Activated naive CD4-positive, alpha-beta T cell treated with anti-CD3 and anti-CD28 coated beads, Interleukin-2, amount 50 U/mL, for 24 hours (primary cell): ENCODE measurements at regions not wholly inside any gene's neighbourhood (a gene's known extent, or its start where the extent isn't known, plus 50 kb on each side); places are given as distances from the start of the nearest gene placed in this dataset.
A peak's percentile ranks its signal among the peaks of the same experiment; 100 is the strongest.
"Not testable (repeated sequence)": the region's sequence is repeated elsewhere in the genome, so short reads cannot be mapped to it uniquely, and the experiment has no call there.

Experiments used
- H3K27ac Mint-ChIP-seq: one replicate; pipeline ENCODE4 v1.8.0; 2021; ENCODE audit warnings: mild to moderate bottlenecking, mixed read lengths
- H3K27me3 Mint-ChIP-seq: one replicate; pipeline ENCODE4 v1.8.0; 2021; ENCODE audit warnings: mixed read lengths
- H3K36me3 Mint-ChIP-seq: one replicate; pipeline ENCODE4 v1.8.0; 2021; ENCODE audit warnings: mixed read lengths
- H3K4me1 Mint-ChIP-seq: one replicate; pipeline ENCODE4 v1.8.0; 2021; ENCODE audit warnings: mixed read lengths
- H3K4me3 Mint-ChIP-seq: one replicate; pipeline ENCODE4 v1.8.0; 2021; ENCODE audit warnings: mild to moderate bottlenecking, mixed read lengths
- H3K9me3 Mint-ChIP-seq: one replicate; pipeline ENCODE4 v1.8.0; 2021; ENCODE audit warnings: mixed read lengths

DNA sequence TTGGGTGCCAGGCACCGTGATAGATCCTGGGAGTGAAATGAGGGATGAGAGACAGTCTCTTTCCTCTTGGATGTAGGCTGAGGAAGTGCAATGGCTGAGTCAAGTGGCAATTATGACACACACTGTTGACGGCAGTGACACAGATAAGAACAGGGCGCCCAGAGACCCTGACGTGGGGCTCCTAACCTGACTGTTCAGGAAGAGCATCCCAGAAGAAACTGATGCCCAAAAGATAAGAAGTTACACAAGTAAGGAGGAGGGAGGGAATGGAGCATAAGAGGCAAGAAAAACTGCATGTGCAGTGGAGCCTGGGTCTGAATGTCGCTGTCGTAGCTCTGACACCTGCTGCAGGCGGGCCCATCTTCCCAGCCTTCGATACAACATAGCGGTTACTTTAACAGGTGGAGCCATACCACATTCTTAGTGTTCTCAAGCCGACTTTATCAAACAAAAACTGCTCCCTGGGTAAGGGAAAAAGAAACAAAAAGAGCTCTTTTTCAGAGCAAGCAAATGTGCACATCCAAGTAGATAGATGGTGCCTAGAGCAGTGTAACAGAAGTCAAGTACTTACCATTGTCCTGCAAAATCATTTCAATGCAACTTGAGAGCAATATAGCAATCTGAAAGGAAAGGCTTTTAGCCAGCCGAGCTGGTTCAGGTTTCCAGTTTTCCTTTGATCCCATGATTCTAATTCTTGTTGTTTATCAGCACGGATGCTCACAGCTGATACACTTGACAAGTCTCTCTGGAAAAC lies 463.9 kb upstream of the JARID2 start:
- no peak overlapping the region for H3K27ac Mint-ChIP-seq
- peaks cover 14% of the 10 kb centered on the region for H3K4me1 Mint-ChIP-seq
- H3K4me3 Mint-ChIP-seq = no peak overlapping the region
- no peaks in the 10 kb centered on the region for H3K36me3 Mint-ChIP-seq
- no peaks in the 10 kb centered on the region for H3K9me3 Mint-ChIP-seq
- H3K27me3 Mint-ChIP-seq = no peaks in the 10 kb centered on the region

DNA sequence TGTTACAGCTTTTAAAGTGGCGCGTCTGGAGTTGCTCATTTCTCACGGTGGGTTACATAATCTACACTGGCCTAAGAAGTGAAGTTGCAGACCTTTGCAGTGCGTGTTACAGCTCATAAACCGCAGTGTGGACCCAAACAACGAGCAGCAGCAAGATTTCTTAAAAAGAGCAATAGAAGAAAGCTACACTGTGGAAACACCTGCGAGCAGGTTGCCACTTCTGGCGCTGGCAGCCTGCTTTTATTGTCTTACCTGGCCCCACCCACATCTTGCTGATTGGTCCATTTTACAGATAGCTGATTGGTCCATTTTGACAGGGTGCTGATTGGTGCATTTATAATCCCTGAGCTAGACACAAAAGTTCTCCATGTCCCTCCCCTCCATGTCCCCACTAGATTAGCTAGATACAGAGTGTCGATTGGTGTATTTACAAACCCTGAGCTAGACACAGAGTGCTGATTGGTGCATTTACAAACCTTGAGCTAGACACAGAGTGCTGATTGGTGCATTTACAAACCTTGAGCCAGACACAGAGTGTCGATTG lies 462.9 kb upstream of the JARID2 start:
- peaks cover 17% of the 10 kb centered on the region for H3K4me1 Mint-ChIP-seq
- not testable (repeated sequence) for H3K36me3 Mint-ChIP-seq, H3K4me3 Mint-ChIP-seq, H3K27ac Mint-ChIP-seq, H3K27me3 Mint-ChIP-seq, H3K9me3 Mint-ChIP-seq

DNA sequence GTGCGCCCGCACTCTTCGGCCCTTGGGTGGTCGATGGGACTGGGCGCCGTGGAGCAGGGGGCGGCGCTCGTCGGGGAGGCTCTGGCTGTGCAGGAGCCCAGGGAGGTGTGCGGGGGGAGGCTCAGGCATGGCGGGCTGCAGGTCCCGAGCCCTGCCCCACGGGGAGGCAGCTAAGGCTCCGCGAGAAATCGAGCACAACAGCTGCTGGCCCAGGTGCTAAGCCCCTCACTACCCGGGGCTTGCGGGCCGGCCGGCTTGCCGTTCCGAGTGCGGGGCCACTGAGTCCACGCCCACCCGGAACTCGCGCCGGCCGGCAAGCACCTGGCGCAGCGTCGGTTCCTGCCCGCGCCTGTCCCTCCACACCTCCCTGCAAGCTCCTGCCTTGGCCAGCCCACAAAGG lies 462.3 kb upstream of the JARID2 start:
- Mint-ChIP-seq H3K9me3 (no peaks in the 10 kb centered on the region), H3K4me3 (no peak overlapping the region), H3K36me3 (no peaks in the 10 kb centered on the region), H3K4me1 (peaks cover 17% of the 10 kb centered on the region), H3K27me3 (no peaks in the 10 kb centered on the region), H3K27ac (no peak overlapping the region)

DNA sequence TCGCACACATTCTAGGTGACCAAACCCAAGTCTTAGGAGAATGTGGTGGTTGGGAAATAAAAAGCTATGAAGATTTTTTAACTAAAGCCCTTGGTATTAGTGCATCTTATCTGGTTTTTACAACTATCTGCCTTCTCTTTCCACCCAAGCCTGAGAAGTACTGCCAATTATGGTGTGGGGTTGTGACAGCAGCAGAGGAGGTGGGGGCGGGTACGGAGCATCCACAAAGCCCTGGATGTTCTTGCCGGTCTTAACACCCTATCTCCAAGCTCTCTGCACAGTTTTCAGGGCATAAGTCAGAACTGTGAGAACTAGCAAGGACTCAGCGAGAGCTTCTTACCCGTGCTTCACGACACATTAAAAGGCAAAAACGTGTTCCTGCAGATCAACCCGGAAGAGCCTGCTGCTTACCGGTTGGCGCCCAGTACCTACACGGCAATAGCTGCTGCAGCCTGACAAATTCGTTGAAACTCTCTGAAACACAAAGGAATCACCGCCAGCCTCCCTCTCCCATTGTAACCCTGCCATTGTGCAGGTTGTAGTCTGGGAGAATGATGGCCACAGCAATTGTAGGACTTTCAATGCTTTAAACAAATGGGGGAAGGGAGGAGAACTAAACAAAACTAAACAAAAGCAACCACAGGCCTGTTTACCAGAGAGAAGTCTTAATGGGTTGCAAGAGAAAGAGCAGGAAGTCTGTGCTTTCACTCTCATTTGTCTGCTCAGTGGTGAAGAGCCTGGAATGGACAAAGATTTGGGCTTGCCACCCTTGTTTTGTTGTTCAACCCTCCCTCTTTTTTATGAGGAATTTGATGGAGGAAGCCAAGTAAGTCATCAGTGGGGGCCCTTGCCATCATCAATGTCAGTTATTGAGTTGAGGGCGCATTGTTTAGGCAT lies 461.0 kb upstream of the JARID2 start:
- Mint-ChIP-seq H3K4me1 (peaks cover 17% of the 10 kb centered on the region), H3K36me3 (no peaks in the 10 kb centered on the region), H3K9me3 (no peaks in the 10 kb centered on the region), H3K27me3 (no peaks in the 10 kb centered on the region), H3K27ac (peak overlapping the region; percentile 87), H3K4me3 (peak overlapping the region; percentile 67)

DNA sequence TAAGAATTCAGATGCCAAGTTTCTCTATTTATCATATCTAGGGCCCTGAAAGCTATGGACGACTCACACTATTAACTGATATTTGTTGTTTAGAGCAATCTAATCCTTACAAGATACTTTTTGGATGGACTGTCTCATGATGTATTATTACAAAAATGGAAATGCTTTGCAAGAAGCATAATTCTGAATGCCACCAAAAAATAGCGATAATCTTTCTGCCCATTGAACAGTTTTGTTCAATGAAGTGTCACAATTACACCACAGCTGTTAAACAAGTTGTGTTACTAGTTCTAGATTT lies 460.4 kb upstream of the JARID2 start:
- H3K9me3 Mint-ChIP-seq = no peaks in the 10 kb centered on the region
- H3K4me1 Mint-ChIP-seq = peaks cover 17% of the 10 kb centered on the region
- no peaks in the 10 kb centered on the region for H3K36me3 Mint-ChIP-seq
- no peaks in the 10 kb centered on the region for H3K27me3 Mint-ChIP-seq
- H3K4me3 Mint-ChIP-seq = no peak overlapping the region
- H3K27ac Mint-ChIP-seq = no peak overlapping the region

DNA sequence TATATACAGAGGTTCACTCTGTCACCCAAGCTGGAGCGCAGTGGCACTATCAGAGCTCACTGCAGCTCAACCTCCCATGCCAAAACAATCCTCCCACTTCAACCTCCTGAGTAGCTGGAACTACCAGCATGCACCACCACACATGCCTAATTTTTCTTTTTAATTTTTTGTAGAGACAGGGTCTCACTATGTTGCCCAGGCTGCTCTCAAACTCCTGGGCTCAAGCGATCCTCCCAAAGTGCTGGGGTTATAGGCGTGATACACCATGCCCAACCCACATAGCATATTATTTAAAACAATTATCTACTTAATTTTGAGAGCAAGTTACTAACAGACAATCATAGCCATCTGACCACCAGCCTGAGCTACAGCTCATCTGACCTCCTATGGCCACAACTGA lies 459.9 kb upstream of the JARID2 start:
- Mint-ChIP-seq H3K4me1 (peaks cover 17% of the 10 kb centered on the region), H3K4me3 (no peak overlapping the region), H3K27me3 (no peaks in the 10 kb centered on the region), H3K36me3 (no peaks in the 10 kb centered on the region), H3K27ac (no peak overlapping the region), H3K9me3 (no peaks in the 10 kb centered on the region)

DNA sequence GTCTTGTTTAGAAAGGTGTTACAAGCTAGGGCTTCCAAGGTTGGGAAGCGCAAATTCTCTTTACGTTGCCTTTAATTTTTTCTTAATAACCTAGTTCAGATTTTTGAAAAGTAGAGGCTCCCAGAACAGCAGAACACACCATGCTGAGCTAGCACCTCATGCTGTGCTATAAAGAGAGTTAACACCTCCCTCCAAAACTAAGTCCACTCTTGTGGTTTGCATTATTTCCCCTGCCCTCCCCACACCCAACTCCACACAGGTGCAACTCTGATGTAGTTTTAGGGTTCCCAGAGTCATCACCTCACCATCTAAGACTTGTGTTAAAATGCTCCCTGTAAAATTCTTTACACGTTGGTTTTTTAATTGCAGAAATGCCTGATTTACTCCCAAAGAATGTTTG lies 459.4 kb upstream of the JARID2 start:
- no peak overlapping the region for H3K27ac Mint-ChIP-seq
- no peaks in the 10 kb centered on the region for H3K27me3 Mint-ChIP-seq
- peaks cover 17% of the 10 kb centered on the region for H3K4me1 Mint-ChIP-seq
- no peak overlapping the region for H3K4me3 Mint-ChIP-seq
- H3K9me3 Mint-ChIP-seq = no peaks in the 10 kb centered on the region
- no peaks in the 10 kb centered on the region for H3K36me3 Mint-ChIP-seq

DNA sequence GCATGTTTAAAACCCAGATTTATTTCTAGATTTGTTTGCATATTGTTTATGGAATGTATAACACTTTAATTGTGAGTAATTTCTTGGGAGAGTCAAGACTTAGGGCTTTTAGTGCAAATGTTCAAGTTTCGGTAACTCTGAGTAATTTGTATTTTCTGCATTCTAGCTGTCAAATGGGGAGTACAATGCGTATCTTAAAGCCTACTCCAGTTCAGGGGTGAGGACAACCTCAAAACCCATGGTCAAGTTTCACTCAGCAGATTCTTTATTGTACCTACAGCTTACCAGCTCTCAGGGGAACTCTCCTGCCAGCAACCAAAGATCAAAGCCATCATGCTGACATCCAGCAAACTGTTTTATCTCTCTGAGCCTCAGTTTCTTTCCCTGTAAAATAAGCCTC lies 458.6 kb upstream of the JARID2 start:
- H3K9me3 Mint-ChIP-seq = no peaks in the 10 kb centered on the region
- H3K27ac Mint-ChIP-seq = no peak overlapping the region
- H3K4me3 Mint-ChIP-seq = no peak overlapping the region
- H3K27me3 Mint-ChIP-seq = no peaks in the 10 kb centered on the region
- H3K4me1 Mint-ChIP-seq = peaks cover 17% of the 10 kb centered on the region
- no peaks in the 10 kb centered on the region for H3K36me3 Mint-ChIP-seq

DNA sequence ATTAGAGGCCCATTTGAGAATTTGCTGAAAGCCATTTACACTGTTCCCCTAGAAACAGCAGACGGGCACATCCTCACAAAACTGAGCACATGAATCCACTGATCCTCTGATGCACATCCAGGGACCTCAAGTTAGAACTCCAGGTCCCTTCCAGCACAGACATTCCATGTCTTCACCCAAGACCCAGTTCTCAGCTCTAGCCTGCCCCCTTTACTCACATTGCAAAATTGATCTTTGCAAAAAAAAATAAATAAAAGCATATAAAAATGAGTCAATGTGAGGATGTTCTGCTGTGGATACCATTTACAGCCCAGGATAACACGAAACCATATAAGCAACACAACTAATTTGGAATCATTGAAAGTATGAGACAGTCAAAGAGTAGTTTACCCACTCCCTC lies 458.2 kb upstream of the JARID2 start:
- Mint-ChIP-seq H3K27ac (no peak overlapping the region), H3K9me3 (no peaks in the 10 kb centered on the region), H3K36me3 (no peaks in the 10 kb centered on the region), H3K4me3 (no peak overlapping the region), H3K27me3 (no peaks in the 10 kb centered on the region), H3K4me1 (peaks cover 17% of the 10 kb centered on the region)

DNA sequence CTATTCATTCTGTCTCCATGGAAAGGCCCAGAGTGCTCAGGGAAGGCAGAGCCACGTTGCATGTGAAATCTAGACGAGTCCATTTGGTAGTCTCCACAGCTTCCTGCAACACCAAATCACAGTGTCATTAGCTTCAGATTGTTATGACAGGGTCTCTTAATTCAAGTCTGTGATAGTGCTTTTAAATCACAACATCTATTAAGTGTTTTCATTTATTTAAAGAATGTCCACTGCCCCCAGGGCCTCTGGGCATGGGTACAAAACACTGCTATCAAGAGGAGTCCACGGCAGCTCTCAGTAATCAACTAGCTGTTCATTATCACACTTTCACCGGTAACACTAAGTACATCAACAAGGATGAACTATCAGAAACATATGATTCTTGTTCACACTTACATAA lies 455.9 kb upstream of the JARID2 start:
- H3K36me3 Mint-ChIP-seq = no peaks in the 10 kb centered on the region
- no peaks in the 10 kb centered on the region for H3K9me3 Mint-ChIP-seq
- no peak overlapping the region for H3K4me3 Mint-ChIP-seq
- H3K4me1 Mint-ChIP-seq = peaks cover 9% of the 10 kb centered on the region
- H3K27me3 Mint-ChIP-seq = no peaks in the 10 kb centered on the region
- no peak overlapping the region for H3K27ac Mint-ChIP-seq

DNA sequence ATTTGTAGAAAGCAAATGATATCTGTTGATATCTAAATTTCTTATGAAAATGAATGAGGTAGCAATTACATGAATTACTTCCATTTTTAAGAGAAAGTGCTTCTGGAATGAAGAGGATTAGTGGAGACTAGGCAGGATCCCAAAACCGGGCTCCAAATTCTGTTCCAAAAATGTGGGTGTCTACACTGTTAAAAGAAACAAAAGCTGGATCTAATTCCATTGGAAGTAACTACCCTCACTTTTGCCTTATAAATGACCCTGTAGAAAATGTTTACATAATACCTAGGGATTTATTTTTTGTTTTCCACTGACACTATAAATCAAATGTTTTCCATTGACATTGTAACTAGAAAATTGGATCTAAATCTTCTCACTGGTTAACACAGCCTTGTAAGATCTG lies 454.9 kb upstream of the JARID2 start:
- Mint-ChIP-seq H3K27me3 (no peaks in the 10 kb centered on the region), H3K4me1 (peaks cover 8% of the 10 kb centered on the region), H3K4me3 (no peak overlapping the region), H3K27ac (no peak overlapping the region), H3K9me3 (no peaks in the 10 kb centered on the region), H3K36me3 (no peaks in the 10 kb centered on the region)

DNA sequence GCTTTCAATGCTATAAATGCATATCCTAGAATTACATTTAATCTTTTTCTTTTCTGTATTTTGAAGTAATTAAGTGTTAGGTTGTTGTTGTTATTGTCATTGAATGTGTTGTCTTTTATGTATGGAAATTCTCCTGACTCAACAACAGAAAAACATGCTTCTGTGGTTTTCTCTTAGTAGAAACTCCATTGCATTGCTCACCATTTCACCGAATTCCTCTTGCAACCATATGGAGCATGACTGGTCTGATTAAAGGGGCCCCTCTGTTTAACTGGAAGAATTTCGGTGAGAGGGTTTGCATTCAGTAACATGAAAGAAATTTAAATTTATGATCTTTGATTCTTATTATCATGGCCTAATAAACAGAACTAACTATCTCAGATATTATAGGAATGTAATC lies 454.3 kb upstream of the JARID2 start:
- Mint-ChIP-seq H3K4me1 (peaks cover 7% of the 10 kb centered on the region), H3K4me3 (no peak overlapping the region), H3K9me3 (no peaks in the 10 kb centered on the region), H3K27ac (no peak overlapping the region), H3K27me3 (no peaks in the 10 kb centered on the region), H3K36me3 (no peaks in the 10 kb centered on the region)

DNA sequence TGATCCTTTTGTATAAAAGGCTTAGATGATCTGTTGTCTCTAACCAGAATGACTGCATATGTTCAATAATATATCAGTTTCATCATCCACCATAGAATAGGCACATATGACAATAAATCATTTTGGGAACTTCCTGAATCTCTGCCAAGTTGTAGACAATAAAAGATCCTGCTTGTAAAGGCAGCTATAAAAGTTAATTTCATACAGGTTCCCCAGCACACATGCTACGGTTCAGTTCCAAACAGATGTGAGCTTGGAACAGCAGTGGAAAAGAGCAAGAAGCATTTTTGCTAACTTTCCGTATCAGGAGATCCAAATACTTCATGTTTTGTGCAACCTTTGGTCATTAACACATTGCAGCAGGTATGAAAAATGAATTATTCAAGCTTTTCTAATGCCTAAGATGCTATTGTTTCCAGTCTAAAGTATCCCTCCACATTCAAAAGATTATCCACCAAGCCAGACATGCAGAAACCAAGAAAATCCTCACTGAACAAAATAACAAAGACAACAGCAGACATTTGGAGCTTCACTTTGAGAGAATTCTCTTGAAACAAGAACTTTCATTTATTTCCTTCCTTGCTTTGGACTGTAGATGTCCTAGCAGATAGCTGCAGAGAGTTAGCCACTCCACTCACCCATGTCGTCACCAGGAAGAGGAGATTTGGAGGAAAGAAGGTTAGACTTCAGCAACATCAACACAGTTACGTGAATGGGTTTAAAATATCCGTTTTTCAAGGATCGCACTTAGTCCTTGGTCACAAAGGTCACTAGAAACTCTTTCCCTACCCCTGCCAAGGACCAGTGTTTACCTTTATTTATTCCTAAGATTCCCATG lies 453.5 kb upstream of the JARID2 start:
- Mint-ChIP-seq H3K4me1 (no peaks in the 10 kb centered on the region), H3K36me3 (no peaks in the 10 kb centered on the region), H3K9me3 (no peaks in the 10 kb centered on the region), H3K27me3 (no peaks in the 10 kb centered on the region), H3K4me3 (no peak overlapping the region), H3K27ac (no peak overlapping the region)

DNA sequence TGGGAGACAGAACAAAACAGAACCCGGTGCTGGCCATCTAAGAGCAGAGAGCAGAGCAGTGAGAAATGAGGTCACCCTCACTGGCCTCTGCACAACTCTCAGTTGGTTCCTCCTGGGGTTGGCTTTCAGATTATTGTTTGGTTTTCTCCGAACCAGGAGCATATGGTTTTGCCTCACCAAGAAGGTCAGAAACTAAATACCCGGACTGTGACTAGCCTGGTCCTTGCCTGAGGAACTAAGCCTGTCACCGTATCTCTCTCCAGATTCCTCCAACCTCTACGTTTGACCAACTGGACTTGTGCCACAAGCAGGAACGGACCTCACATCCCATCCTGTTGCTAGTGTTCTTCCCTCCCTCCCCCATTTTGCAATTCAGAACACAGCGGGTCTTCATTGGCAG lies 450.4 kb upstream of the JARID2 start:
- H3K36me3 Mint-ChIP-seq = no peaks in the 10 kb centered on the region
- H3K9me3 Mint-ChIP-seq = peaks cover 5% of the 10 kb centered on the region
- H3K27me3 Mint-ChIP-seq = no peaks in the 10 kb centered on the region
- H3K4me1 Mint-ChIP-seq = peaks cover 6% of the 10 kb centered on the region
- H3K27ac Mint-ChIP-seq = no peak overlapping the region
- H3K4me3 Mint-ChIP-seq = no peak overlapping the region

DNA sequence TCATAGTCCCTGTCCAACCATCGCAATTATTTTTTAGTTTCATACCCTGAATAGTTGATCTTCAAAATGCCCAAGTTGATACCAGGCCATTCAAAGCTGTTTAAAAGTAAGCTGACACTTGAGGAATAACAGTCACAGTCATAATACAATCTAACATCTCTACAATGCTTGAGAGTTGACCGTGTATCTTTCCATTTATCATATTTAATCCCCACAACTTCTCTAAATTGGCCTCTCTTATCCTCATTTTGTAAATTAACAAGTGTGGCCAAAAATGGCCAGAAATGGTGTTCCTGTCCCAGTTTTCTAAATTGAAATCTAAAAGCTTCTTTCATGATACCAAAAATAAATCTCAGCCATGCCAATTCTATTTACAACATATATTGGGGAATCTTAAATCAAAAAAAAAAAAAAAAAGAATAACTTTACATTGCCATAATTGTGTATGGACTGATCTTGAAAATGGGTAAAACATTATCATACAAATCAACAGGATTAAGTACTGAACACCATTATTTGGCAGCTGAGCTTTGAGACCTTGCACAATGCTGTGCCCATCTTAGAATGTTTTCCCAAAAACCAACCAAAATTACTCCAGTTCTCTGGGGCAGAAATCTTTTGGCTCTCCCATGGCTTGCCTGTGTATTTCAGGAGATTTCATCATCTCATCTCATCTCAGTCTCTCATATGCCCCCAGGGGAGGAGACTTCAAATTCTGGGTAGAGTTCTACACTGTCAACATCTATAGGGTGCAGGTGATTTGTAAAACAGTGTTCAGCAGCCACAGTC lies 448.7 kb upstream of the JARID2 start:
- Mint-ChIP-seq H3K9me3 (peaks cover 5% of the 10 kb centered on the region), H3K27me3 (no peaks in the 10 kb centered on the region), H3K4me3 (no peak overlapping the region), H3K4me1 (peaks cover 6% of the 10 kb centered on the region), H3K27ac (no peak overlapping the region), H3K36me3 (no peaks in the 10 kb centered on the region)
